HCT116 (cell line): ENCODE measurements at regions not wholly inside any gene's neighbourhood (a gene's known extent, or its start where the extent isn't known, plus 50 kb on each side); places are given as distances from the start of the nearest gene placed in this dataset.

Experiments
- ATAC-seq: fragments of 200-7000 bp; cut with Tn5 transposase; 2 replicates; pipeline ENCODE4 v1.9.1; 2020; ENCODE audit warnings: mild to moderate bottlenecking, moderate library complexity
- BruUV-seq: library from RNA; stranded (reverse); fragments of 400-500 nt; replicated peaks from 2 replicates; lab custom pipeline; 2021; lab: Mats Ljungman, UMichigan
- CTCF ChIA-PET: fragments of 300-600 bp; sonication (Branson Sonifier 250); formaldehyde crosslinking; loops from one replicate; lab custom pipeline; 2021; ENCODE audit warnings: antibody characterized with exemption; lab: Charles Lee
- POLR2A ChIA-PET: fragments of 300-600, 350-600 bp; sonication (Branson Sonifier 250); formaldehyde crosslinking; loops from one replicate; lab custom pipeline; 2021; ENCODE audit warnings: antibody characterized with exemption; lab: Charles Lee
- RAD21 ChIA-PET, 2 experiments: fragments of 300-600 bp; sonication (Branson Sonifier 250); formaldehyde crosslinking; loops; one replicate each; lab custom pipeline; 2023; ENCODE audit warnings: low total read pairs in 2 of 2; ENCODE audit not compliant: uncharacterized antibody in 2 of 2, unreplicated experiment in 2 of 2, low non-redundant PET in 1 of 2; lab: Charles Lee
- DNase-seq: peaks from one replicate; pipeline ENCODE4 v3.0.0-alpha.2; 2010; ENCODE audit warnings: low read depth, low spot score
- H2AFZ ChIP-seq: fragments of 200-600 bp; shearing (Covaris generic), sonication (generic); 2 replicates; pipeline ENCODE4 v1.6.1; 2017; ENCODE audit warnings: low read depth, mixed run types, mixed read lengths, antibody characterized with exemption, low read length; ENCODE audit not compliant: poor library complexity, severe bottlenecking
- H3K27ac ChIP-seq: 2 replicates; pipeline ENCODE4 v1.5.1; 2012; ENCODE audit warnings: low read depth, low read length
- H3K27me3 ChIP-seq: fragments of 200-600 bp; sonication (generic); 2 replicates; pipeline ENCODE4 v1.6.1; 2016; ENCODE audit warnings: mixed run types, low read length, mixed read lengths; ENCODE audit not compliant: insufficient read depth
- H3K36me3 ChIP-seq, 2 experiments: fragments of 200-500 bp in 1 of 2; fragments of 200-600 bp in 1 of 2; sonication (Bioruptor generic) in 1 of 2; sonication (generic) in 1 of 2; 2 replicates each; pipeline versions ENCODE4 v1.5.1 to v1.6.1; 2014 to 2016; ENCODE audit warnings: low read length in 2 of 2, inconsistent platforms in 1 of 2, mixed read lengths in 1 of 2, mixed run types in 1 of 2; ENCODE audit not compliant: insufficient read depth in 2 of 2, control insufficient read depth in 1 of 2
- H3K4me1 ChIP-seq, 2 experiments: fragments of 200-600 bp in 1 of 2; sonication (generic) in 1 of 2; 2 replicates each; pipeline versions ENCODE4 v1.5.1 to v1.6.1; 2012 to 2017; ENCODE audit warnings: low read length in 2 of 2, inconsistent platforms in 1 of 2, mild to moderate bottlenecking in 1 of 2, mixed read lengths in 1 of 2, mixed run types in 1 of 2, moderate library complexity in 1 of 2; ENCODE audit not compliant: insufficient read depth in 2 of 2, control insufficient read depth in 1 of 2
- H3K4me2 ChIP-seq: fragments of 200-600 bp; sonication (generic); 2 replicates; pipeline ENCODE4 v1.6.1; 2017; ENCODE audit warnings: mixed run types, low read length, mixed read lengths
- H3K4me3 ChIP-seq, 2 experiments: fragments of 200-600 bp in 1 of 2; sonication (generic) in 1 of 2; replicated peaks in 1 of 2; 2 replicates each; pipeline ENCODE4 v1.5.1; 2011 to 2016; ENCODE audit warnings: low read length in 2 of 2, control low read depth in 1 of 2, low read depth in 1 of 2, mild to moderate bottlenecking in 1 of 2, mixed read lengths in 1 of 2, mixed run types in 1 of 2
- H3K79me2 ChIP-seq: fragments of 200-600 bp; sonication (generic); 2 replicates; pipeline ENCODE4 v1.6.1; 2017; ENCODE audit warnings: mild to moderate bottlenecking, mixed run types, low read length, moderate library complexity, mixed read lengths; ENCODE audit not compliant: insufficient read depth
- H3K9ac ChIP-seq: fragments of 200-600 bp; sonication (generic); 2 replicates; pipeline ENCODE4 v1.6.1; 2016; ENCODE audit warnings: low read length, mixed read lengths
- H3K9me2 ChIP-seq: fragments of 200-600 bp; sonication (generic), shearing (Covaris generic); 2 replicates; pipeline ENCODE4 v1.6.1; 2017; ENCODE audit warnings: mixed run types, mild to moderate bottlenecking, moderate library complexity; ENCODE audit not compliant: insufficient read depth
- H3K9me3 ChIP-seq, 2 experiments: fragments of 200-500 bp in 1 of 2; fragments of 200-600 bp in 1 of 2; sonication (Bioruptor generic) in 1 of 2; sonication (generic) in 1 of 2; 2 replicates each; pipeline ENCODE4 v1.6.1; 2014 to 2017; ENCODE audit warnings: low read length in 2 of 2, mixed read lengths in 2 of 2, inconsistent platforms in 1 of 2, low read depth in 1 of 2, mild to moderate bottlenecking in 1 of 2, mixed run types in 1 of 2, moderate library complexity in 1 of 2; ENCODE audit not compliant: control insufficient read depth in 1 of 2, insufficient read depth in 1 of 2
- H4K20me1 ChIP-seq: fragments of 200-600 bp; sonication (generic), shearing (Covaris generic); 2 replicates; pipeline ENCODE4 v1.6.1; 2017; ENCODE audit warnings: mixed run types, mild to moderate bottlenecking, moderate library complexity; ENCODE audit not compliant: insufficient read depth
- CBX3 ChIP-seq: IDR thresholded peaks from 2 replicates; pipeline ENCODE4 v1.6.1; 2012; ENCODE audit warnings: low read depth
- CEBPB ChIP-seq: IDR thresholded peaks from 2 replicates; pipeline ENCODE4 v1.6.1; 2012; ENCODE audit warnings: low read depth
- EGR1 ChIP-seq: IDR thresholded peaks from 2 replicates; pipeline ENCODE4 v1.6.1; 2012; ENCODE audit warnings: low read depth
- ELF1 ChIP-seq: IDR thresholded peaks from 2 replicates; pipeline ENCODE4 v1.6.1; 2012; ENCODE audit warnings: low read depth, borderline replicate concordance
- EZH2 ChIP-seq: fragments of 200-600 bp; sonication (generic); IDR thresholded peaks from 2 replicates; pipeline ENCODE4 v1.6.1; 2017; ENCODE audit warnings: antibody characterized with exemption, mixed run types
- FOSL1 ChIP-seq: IDR thresholded peaks from 2 replicates; pipeline ENCODE4 v1.6.1; 2012; ENCODE audit warnings: low read depth
- POLR2A ChIP-seq: IDR thresholded peaks from 2 replicates; pipeline ENCODE4 v1.7.0; 2011; ENCODE audit warnings: borderline replicate concordance; ENCODE audit not compliant: insufficient read depth, insufficient read length; ENCODE audit errors: extremely low read depth
- POLR2AphosphoS5 ChIP-seq: IDR thresholded peaks from 2 replicates; pipeline ENCODE4 v1.6.1; 2011; ENCODE audit warnings: mild to moderate bottlenecking, low read depth, low read length, moderate library complexity
- SIN3A ChIP-seq: IDR thresholded peaks from 2 replicates; pipeline ENCODE4 v1.6.1; 2012; ENCODE audit warnings: low read depth
- SP1 ChIP-seq: IDR thresholded peaks from 2 replicates; pipeline ENCODE4 v1.6.1; 2012; ENCODE audit warnings: low read depth
- SRF ChIP-seq: IDR thresholded peaks from 2 replicates; pipeline ENCODE4 v1.6.1; 2012; ENCODE audit warnings: low read depth
- TCF7L2 ChIP-seq: IDR thresholded peaks from 2 replicates; pipeline ENCODE4 v1.7.0; 2011; ENCODE audit warnings: borderline replicate concordance, inconsistent platforms; ENCODE audit not compliant: insufficient read depth, insufficient read length; ENCODE audit errors: extremely low read depth
- ZNF274 ChIP-seq: fragments of 200-500 bp; sonication (Bioruptor generic); IDR thresholded peaks from 2 replicates; pipeline ENCODE4 v1.6.1; 2014; ENCODE audit warnings: mild to moderate bottlenecking, low read depth, low read length, inconsistent platforms
- intact Hi-C: fragments of 100-400 bp; cut with micrococcal nuclease; formaldehyde crosslinking; loops from 2 replicates; pipeline ENCODE4 v1.10.0; 2022
- TF ChIP-seq, protein P1 (sequence below): IDR thresholded peaks from 2 replicates; pipeline ENCODE4 v1.6.1; 2012; ENCODE audit warnings: low read depth
- TF ChIP-seq, protein P2 (sequence below), 3 experiments: fragments of 200-600 bp in 1 of 3; sonication (generic) in 1 of 3; IDR thresholded peaks in 2 of 3; conservative IDR thresholded peaks in 1 of 3; 2 replicates each; pipeline ENCODE4 v1.5.1; 2012 to 2017; ENCODE audit warnings: low read depth in 2 of 3, low read length in 2 of 3, antibody characterized with exemption in 1 of 3, borderline replicate concordance in 1 of 3, control low read depth in 1 of 3, mild to moderate bottlenecking in 1 of 3, mixed read lengths in 1 of 3, mixed run types in 1 of 3, moderate library complexity in 1 of 3; ENCODE audit not compliant: insufficient read depth in 1 of 3
- TF ChIP-seq, protein P3 (sequence below): IDR thresholded peaks from 2 replicates; pipeline ENCODE4 v1.6.1; 2011; ENCODE audit warnings: mild to moderate bottlenecking, low read length, moderate library complexity; ENCODE audit not compliant: insufficient replicate concordance; ENCODE audit errors: extremely low read depth
- TF ChIP-seq, protein P4 (sequence below): IDR thresholded peaks from 2 replicates; pipeline ENCODE4 v1.6.1; 2012
- TF ChIP-seq, protein P5 (sequence below): IDR thresholded peaks from 2 replicates; pipeline ENCODE4 v1.6.1; 2012

DNA sequence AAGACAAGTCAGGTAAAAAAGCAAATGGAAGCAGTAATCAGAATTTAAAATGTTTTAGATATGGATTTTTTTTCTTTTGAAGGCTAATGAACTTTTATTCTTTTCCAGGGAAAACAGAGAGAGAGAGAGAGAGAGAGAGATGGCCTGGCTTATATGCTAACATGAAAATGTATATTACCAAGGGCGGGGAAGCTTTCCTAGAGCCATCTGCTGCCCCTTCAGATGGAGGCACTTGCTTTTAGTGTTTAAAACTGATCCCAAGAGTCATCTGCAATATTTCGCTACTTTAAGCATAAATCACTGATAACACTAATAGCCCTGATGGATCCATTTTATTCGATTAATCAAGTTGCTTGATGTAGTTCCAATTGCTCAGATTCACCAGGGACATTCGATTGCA lies 186.1 kb upstream of the ADAMTS16 start:
- DNase-seq (no peak), ATAC-seq (no peak)
- Histone ChIP-seq H3K9me2 (no peaks in the 10 kb centered on the region), H3K9ac (no peak overlapping the region), H3K36me3 (no peaks in the 10 kb centered on the region), H2AFZ (no peak overlapping the region), H3K79me2 (no peaks in the 10 kb centered on the region), H3K27ac (no peak overlapping the region), H3K9me3 (no peaks in the 10 kb centered on the region), H3K4me3 (no peak overlapping the region), H3K27me3 (peaks cover 15% of the 10 kb centered on the region; the same call in 1 of the 2 replicates), H3K4me1 (no peaks in the 10 kb centered on the region), H3K4me2 (no peak overlapping the region), H4K20me1 (no peaks in the 10 kb centered on the region)
- TF ChIP-seq, protein P1, sequence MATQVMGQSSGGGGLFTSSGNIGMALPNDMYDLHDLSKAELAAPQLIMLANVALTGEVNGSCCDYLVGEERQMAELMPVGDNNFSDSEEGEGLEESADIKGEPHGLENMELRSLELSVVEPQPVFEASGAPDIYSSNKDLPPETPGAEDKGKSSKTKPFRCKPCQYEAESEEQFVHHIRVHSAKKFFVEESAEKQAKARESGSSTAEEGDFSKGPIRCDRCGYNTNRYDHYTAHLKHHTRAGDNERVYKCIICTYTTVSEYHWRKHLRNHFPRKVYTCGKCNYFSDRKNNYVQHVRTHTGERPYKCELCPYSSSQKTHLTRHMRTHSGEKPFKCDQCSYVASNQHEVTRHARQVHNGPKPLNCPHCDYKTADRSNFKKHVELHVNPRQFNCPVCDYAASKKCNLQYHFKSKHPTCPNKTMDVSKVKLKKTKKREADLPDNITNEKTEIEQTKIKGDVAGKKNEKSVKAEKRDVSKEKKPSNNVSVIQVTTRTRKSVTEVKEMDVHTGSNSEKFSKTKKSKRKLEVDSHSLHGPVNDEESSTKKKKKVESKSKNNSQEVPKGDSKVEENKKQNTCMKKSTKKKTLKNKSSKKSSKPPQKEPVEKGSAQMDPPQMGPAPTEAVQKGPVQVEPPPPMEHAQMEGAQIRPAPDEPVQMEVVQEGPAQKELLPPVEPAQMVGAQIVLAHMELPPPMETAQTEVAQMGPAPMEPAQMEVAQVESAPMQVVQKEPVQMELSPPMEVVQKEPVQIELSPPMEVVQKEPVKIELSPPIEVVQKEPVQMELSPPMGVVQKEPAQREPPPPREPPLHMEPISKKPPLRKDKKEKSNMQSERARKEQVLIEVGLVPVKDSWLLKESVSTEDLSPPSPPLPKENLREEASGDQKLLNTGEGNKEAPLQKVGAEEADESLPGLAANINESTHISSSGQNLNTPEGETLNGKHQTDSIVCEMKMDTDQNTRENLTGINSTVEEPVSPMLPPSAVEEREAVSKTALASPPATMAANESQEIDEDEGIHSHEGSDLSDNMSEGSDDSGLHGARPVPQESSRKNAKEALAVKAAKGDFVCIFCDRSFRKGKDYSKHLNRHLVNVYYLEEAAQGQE, result no peak
- TF ChIP-seq SP1 (no peak), EGR1 (no peak), POLR2AphosphoS5 (no peak), TCF7L2 (no peak), POLR2A (no peak), CBX3 (no peak), SRF (no peak), SIN3A (no peak), FOSL1 (no peak), ZNF274 (no peak), ELF1 (no peak), EZH2 (no peak), CEBPB (no peak)
- TF ChIP-seq, protein P2, sequence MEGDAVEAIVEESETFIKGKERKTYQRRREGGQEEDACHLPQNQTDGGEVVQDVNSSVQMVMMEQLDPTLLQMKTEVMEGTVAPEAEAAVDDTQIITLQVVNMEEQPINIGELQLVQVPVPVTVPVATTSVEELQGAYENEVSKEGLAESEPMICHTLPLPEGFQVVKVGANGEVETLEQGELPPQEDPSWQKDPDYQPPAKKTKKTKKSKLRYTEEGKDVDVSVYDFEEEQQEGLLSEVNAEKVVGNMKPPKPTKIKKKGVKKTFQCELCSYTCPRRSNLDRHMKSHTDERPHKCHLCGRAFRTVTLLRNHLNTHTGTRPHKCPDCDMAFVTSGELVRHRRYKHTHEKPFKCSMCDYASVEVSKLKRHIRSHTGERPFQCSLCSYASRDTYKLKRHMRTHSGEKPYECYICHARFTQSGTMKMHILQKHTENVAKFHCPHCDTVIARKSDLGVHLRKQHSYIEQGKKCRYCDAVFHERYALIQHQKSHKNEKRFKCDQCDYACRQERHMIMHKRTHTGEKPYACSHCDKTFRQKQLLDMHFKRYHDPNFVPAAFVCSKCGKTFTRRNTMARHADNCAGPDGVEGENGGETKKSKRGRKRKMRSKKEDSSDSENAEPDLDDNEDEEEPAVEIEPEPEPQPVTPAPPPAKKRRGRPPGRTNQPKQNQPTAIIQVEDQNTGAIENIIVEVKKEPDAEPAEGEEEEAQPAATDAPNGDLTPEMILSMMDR (IDR thresholded peaks at IDR 0.05 in 2 of 3, conservative IDR thresholded peaks at IDR 0.05 in 1 of 3; ENCODE audit: borderline replicate concordance in 1 of 3, insufficient read depth in 1 of 3, low read depth in 2 of 3, low read length in 2 of 3), result no peak
- TF ChIP-seq, protein P3, sequence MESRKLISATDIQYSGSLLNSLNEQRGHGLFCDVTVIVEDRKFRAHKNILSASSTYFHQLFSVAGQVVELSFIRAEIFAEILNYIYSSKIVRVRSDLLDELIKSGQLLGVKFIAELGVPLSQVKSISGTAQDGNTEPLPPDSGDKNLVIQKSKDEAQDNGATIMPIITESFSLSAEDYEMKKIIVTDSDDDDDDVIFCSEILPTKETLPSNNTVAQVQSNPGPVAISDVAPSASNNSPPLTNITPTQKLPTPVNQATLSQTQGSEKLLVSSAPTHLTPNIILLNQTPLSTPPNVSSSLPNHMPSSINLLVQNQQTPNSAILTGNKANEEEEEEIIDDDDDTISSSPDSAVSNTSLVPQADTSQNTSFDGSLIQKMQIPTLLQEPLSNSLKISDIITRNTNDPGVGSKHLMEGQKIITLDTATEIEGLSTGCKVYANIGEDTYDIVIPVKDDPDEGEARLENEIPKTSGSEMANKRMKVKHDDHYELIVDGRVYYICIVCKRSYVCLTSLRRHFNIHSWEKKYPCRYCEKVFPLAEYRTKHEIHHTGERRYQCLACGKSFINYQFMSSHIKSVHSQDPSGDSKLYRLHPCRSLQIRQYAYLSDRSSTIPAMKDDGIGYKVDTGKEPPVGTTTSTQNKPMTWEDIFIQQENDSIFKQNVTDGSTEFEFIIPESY, result no peak
- TF ChIP-seq, protein P4, sequence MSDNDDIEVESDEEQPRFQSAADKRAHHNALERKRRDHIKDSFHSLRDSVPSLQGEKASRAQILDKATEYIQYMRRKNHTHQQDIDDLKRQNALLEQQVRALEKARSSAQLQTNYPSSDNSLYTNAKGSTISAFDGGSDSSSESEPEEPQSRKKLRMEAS, result no peak
- TF ChIP-seq, protein P5, sequence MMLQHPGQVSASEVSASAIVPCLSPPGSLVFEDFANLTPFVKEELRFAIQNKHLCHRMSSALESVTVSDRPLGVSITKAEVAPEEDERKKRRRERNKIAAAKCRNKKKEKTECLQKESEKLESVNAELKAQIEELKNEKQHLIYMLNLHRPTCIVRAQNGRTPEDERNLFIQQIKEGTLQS, result no peak
- intact Hi-C loops, result no loop called here
- no TSS peak for BruUV-seq
- POLR2A ChIA-PET, result no interaction called here
- CTCF ChIA-PET, result no interaction called here
- RAD21 ChIA-PET, result no interaction called here
